RKO (cell line): ENCODE measurements at regions not wholly inside any gene's neighbourhood (a gene's known extent, or its start where the extent isn't known, plus 50 kb on each side); places are given as distances from the start of the nearest gene placed in this dataset.
A peak's percentile ranks its signal among the peaks of the same experiment; 100 is the strongest.

ENCODE experiments used
- DNase-seq: peaks from one replicate; pipeline ENCODE4 v3.0.0-alpha.2; 2016; ENCODE audit warnings: low spot score

GRCh38 chr3:66748175-66748876, 247.5 kb upstream of the LRIG1 start:
- DNase-seq = no peak

GRCh38 chr3:66751842-66752241, 246.3 kb upstream of the KBTBD8 start:
- DNase-seq = no peak

DNA sequence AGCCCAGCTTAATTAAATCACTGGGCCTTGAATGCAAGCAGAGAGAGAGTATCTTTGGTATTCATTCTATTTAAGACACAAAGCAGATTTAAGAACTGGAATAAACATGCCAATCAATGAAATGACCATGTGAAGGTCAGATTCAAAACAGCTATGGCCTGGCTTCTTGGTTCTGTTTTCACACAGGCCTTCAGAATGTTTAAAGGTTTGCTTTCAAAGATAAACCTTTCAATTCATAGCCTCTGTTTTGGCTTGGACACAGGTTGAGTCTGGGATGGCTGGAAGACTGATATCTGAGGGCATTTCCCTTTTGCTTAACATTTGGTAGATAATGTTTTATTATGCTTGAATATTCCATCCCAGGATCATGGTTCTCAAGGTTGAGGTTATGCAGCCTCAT, 244.4 kb upstream of the KBTBD8 start:
- DNase-seq = no peak

DNA sequence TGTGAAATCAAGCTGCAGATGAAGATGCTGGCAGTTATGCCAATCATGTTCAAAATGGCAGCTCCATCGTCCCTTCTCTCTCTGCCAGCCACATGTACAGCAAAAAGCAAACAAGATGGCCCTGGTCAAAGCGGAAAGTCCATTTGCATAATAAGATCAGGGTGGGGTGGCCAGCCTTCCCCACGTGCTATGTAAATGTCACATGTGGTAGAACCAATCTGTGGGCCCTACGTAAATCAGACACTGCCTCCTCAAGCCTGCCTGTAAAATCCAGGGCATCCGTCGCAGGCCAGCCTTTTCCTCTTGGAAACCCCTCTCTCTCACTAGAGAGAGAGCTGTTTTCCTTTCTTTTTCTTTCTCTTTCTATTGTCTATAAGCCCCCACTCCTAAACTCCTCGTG, 243.5 kb upstream of the KBTBD8 start:
- no peak for DNase-seq

DNA sequence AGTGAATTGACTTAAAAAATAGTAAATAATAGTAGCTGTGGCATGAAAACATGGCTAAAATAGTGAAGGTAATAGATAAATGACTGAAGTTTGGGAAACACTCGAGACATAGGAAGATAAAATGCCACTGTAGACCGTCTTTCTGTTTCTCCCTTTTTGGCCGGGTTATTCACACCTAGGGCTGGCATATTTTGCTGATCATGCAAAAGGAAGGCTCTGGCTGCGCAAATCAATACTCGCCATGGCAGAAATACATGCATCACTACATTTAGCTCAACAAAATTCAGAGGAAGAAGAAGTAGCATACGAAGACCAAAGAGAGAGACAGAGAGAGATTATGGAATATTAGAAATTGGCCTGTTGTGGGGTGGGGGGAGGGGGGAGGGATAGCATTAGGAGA, 242.2 kb upstream of the KBTBD8 start:
- no peak for DNase-seq

DNA sequence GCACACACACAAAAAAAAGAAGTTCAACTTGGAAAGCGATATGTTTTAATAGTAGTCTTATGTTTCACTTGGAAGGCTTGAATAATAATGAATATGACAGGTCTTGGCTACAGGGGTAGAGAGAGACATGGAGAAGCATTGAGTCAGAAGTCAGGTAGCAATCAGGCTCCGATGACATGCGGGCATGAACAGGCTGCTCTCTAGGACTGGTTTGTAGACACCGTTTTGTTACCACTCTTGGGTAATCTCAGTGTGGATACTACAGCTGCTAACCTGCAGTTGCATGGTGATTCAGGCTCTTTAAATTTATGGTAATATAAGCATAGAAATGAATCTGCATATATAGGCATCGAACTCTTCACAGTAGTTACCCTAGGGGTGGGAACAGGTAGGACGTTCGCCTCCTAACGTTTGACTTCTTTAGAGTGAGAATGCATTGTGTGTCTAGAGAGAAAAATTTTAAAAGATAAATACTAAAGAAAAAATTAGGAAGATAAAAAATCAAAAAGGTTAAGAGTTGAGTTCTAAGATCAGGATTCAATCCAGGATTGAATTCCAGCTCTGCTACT, 241.6 kb upstream of the KBTBD8 start:
- no peak for DNase-seq

- DNase-seq = no peak
Observed at GRCh38 chr3:66761093-66761780, 236.9 kb upstream of the KBTBD8 start.

DNA sequence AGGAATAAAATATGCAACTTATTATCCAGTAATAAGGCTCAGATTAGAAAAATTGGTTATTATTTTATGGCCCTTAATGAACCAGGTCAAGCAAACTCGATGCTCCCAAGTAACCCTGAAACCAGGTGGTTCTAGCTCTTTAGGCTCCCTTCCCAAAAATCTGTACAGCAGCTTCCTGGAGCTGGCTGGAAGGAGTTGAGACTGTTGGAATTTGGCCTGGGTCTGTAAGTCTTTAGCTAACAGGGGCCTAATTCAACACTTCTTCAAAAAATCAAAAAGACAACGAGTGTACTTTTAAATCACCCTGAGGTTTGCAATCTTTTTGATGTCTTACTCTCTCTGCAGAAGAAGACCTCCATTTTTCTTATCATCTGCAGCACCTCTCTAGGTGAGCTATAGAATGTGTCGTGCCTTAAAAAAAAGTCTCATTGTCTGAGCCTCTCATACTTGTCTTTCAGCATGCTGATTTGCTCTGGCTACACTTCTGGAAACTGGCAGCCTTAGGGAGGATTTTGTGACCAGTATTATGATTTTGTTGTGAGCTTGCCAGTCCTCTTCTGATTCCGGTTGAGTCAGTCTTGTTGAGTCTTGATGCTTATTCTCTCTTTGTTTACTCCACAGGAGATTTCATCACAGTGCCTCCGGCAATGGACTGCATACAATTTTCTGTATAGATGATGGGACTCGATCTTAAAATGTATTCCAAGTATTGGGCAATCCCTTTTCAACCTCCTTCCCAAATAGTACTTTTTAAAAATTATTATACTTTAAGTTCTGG, 235.0 kb upstream of the KBTBD8 start:
- no peak for DNase-seq

DNA sequence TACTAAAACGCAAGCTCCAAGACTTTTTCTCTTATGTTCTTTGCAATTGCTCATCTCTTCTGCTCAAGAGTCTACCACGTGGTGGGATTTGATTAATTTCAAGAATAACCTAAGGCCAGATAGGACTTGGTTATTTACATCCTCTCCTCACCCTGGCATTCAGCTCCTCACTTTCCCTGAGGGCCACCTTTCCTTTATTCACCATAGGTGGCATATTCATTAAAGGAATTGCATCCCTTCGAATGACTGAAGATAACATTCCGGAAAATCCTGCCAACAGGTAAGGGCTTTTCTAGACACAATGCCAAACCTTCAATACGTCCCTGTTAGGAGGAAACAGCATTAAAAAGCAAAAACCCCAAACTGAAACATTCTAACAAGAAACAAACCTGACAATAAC, 220.0 kb upstream of the KBTBD8 start:
- no peak for DNase-seq

DNA sequence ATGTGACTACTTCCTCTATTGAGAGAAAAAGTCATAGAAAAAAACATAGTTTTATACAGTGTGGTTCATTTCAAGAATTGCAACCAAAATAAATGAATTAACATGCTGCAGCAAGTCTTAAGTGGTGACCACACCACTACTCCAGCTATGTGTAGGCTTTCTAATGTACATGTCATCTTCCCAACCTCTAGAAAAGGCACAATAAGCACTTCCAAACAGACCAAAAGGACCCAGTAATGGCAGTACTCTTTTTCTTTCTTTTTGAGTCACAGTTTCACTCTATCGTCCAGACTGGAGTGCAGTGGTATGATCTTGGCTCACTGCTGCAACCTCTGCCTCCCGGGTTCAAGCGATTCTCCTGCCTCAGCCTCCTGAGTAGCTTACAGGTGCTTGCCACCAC, 219.3 kb upstream of the KBTBD8 start:
- DNase-seq = no peak

DNA sequence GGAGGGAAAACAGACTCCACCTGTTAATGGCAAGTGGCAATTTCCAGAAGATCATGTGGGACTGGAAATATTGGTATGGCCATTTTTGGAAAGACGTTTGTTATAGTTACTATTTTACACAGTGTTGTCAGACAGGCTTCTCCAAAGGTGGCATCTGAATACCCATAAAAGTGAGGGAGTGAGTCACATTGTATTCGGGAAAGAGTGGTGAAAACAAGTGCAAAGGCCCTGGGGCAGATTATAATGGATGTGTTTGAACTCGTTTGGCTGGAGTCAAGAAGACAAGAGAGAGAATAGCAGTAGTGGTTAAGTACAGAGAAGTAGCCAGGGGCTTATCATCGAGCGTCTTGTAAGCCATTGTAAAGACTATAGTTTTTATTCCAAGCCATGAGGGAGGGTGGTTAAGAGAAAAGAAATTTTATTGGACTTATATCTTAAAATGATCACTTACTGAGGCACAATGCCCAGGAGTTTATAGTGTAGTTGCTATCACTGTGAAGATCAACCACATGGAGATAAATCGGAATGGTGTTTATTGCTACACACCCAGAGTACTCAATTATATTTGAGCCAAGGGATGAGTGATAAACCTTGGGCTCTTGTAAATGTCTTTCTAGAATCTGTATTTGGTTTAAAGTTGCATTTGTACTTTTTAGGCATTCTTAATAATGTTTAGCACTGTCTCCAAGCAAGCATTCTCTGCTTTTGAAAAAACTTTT, 212.8 kb upstream of the KBTBD8 start:
- no peak for DNase-seq

DNA sequence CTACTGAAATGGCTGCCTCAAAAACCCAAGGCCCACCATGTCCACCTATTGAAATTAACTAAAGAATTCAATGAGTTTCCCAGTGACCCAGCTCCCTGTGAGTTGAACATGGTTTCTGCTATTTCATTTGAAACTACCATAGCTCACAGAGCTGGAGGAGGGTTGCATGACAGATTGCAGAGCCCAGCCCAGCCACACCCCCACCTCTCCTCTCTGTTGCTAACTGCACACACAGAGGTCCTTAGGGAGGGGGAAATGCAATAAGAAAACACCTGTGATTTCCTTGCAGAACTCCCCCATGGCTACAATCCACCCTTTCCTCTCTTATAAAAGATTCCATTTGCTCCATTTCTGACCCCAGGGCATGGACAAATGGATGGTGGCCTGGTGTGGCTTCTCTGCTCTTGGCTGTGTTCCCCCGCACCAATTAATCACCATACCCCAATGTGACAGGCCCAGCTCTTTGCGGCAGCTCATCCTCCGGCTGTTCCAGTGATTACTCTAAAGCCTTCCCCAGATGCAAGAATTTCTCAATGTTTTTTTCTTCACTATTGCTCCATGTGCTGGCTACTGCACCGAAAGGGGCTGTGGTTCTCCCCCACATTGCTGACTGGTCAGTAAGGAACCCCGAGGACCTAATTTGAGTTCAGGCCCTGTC, 208.4 kb upstream of the KBTBD8 start:
- DNase-seq = no peak

- no peak for DNase-seq
Observed at GRCh38 chr3:66792086-66792485, 206.0 kb upstream of the KBTBD8 start.

DNA sequence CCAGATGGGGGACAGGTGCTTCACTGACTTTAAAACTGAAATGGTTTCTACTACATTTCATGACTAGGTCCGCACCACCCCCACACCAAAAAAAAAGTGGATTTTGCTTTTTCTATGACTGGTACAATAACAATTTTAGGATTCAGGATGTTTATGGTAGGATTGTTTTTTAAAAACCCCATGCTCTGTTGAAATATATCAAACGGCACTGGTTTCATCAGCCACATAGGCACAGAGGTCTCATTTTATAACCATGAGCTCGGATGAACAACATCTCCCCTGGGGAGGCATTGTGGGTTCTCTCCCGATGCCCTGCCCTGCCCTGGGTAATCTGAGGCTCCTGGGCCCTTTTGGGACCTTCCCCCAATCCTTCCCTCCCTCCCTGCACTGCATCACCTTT, 202.7 kb upstream of the KBTBD8 start:
- DNase-seq = no peak

DNA sequence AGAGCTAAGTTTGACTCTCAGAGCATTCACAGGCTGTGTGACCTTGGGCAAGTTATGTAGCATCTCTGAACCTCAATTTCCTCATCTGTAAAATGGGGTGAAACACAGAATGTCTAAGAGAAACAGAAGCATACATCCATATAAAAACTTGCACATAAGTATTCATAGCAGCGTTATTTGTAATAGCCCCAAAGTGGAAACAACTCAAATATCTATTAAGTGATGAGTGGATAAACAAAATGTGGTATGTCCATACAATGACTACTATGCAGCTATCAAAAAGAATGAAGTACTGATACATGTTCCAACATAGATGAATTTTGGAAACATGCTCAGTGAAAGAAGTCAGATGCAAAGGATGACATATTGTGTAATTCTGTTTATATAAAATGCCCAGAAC, 201.8 kb upstream of the KBTBD8 start:
- no peak for DNase-seq

- no peak for DNase-seq
Observed at GRCh38 chr3:66797889-66798560, 200.1 kb upstream of the KBTBD8 start.

DNA sequence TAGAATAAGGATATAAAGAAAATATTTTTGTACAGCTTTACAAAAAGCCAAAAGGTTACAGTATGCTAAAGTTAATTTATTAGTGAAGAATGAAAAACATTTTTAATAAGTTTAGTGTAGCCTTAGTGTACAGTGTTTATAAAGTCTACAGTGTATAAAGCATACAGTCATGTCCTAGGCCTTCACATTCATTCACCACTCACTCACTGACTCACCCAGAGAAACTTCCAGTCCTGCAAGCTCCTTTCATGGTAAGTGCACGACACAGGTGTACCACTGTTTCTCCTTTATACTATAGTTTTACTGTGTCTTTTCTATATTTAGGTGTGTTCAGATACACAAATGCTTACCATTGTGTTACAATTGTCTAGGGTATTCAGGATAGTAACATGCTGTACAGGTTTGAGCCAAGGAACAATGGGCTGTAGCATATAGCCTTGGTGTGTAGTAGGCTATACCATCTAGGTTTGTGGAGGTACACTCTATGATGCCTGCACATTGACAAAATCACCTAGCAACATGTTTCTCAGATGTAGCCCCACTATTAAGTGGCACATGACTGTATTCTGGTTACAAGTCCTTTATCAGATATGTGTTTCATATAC, 197.1 kb upstream of the KBTBD8 start:
- DNase-seq = peak; percentile 1

GRCh38 chr3:66803206-66803605, 194.9 kb upstream of the KBTBD8 start:
- DNase-seq = no peak

- no peak for DNase-seq
Observed at GRCh38 chr3:66803721-66804695, 194.1 kb upstream of the KBTBD8 start.
